HFFc6 (cell line): ENCODE measurements at regions not wholly inside any gene's neighbourhood (a gene's known extent, or its start where the extent isn't known, plus 50 kb on each side); places are given as distances from the start of the nearest gene placed in this dataset.

Experiments
- DNase-seq: peaks from one replicate; pipeline ENCODE4 v3.0.0-alpha.2; 2018
- H3K27ac Mint-ChIP-seq: 2 replicates; pipeline ENCODE4 v1.8.0; 2020; ENCODE audit warnings: mild to moderate bottlenecking, mixed read lengths
- H3K27me3 Mint-ChIP-seq: 2 replicates; pipeline ENCODE4 v1.8.0; 2021; ENCODE audit warnings: mild to moderate bottlenecking, moderate library complexity, mixed read lengths; ENCODE audit not compliant: insufficient read depth
- H3K36me3 Mint-ChIP-seq: 2 replicates; pipeline ENCODE4 v1.8.0; 2021; ENCODE audit warnings: low read depth, mixed read lengths
- H3K4me1 Mint-ChIP-seq: 2 replicates; pipeline ENCODE4 v1.8.0; 2020; ENCODE audit warnings: low read depth, mixed read lengths
- H3K4me3 Mint-ChIP-seq: 2 replicates; pipeline ENCODE4 v1.8.0; 2020; ENCODE audit warnings: mild to moderate bottlenecking, moderate library complexity, mixed read lengths
- H3K9me3 Mint-ChIP-seq: 2 replicates; pipeline ENCODE4 v1.8.0; 2020; ENCODE audit warnings: mild to moderate bottlenecking, mixed read lengths
- CTCF ChIP-seq: fragments of 200-600 bp; sonication (generic); IDR thresholded peaks from 2 replicates; pipeline ENCODE4 v1.5.0; 2021; ENCODE audit warnings: antibody characterized with exemption, mild to moderate bottlenecking

GRCh38 chr9:18018661-18019060, 439.8 kb downstream of the SH3GL2 start:
- no peak for TF ChIP-seq CTCF
- H3K27me3 Mint-ChIP-seq, result peaks cover 4% of the 10 kb centered on the region; the same call in 1 of the 2 replicates
- no peaks in the 10 kb centered on the region for H3K36me3 Mint-ChIP-seq
- H3K4me1 Mint-ChIP-seq, result no peaks in the 10 kb centered on the region
- no peaks in the 10 kb centered on the region; the same call in 1 of the 2 replicates for H3K9me3 Mint-ChIP-seq
- H3K4me3 Mint-ChIP-seq, result no peak overlapping the region
- DNase-seq, result no peak
- H3K27ac Mint-ChIP-seq, result no peak overlapping the region

GRCh38 chr9:18020121-18020745, 441.4 kb downstream of the SH3GL2 start:
- no peak overlapping the region for H3K4me3 Mint-ChIP-seq
- no peaks in the 10 kb centered on the region; the same call in 1 of the 2 replicates for H3K9me3 Mint-ChIP-seq
- TF ChIP-seq CTCF, result no peak
- no peak overlapping the region for H3K27ac Mint-ChIP-seq
- no peak for DNase-seq
- H3K4me1 Mint-ChIP-seq, result no peaks in the 10 kb centered on the region
- H3K27me3 Mint-ChIP-seq, result peaks cover 4% of the 10 kb centered on the region; the same call in 1 of the 2 replicates
- H3K36me3 Mint-ChIP-seq, result no peaks in the 10 kb centered on the region

GRCh38 chr9:18022642-18023041, 443.8 kb downstream of the SH3GL2 start:
- Mint-ChIP-seq H3K27ac (no peak overlapping the region), H3K36me3 (no peaks in the 10 kb centered on the region), H3K27me3 (peaks cover 4% of the 10 kb centered on the region; the same call in 1 of the 2 replicates), H3K4me3 (no peak overlapping the region), H3K9me3 (no peaks in the 10 kb centered on the region; the same call in 1 of the 2 replicates), H3K4me1 (no peaks in the 10 kb centered on the region)
- TF ChIP-seq CTCF, result no peak
- DNase-seq, result no peak

GRCh38 chr9:18023332-18023731, 444.5 kb downstream of the SH3GL2 start:
- no peak for TF ChIP-seq CTCF
- peaks cover 4% of the 10 kb centered on the region; the same call in 1 of the 2 replicates for H3K27me3 Mint-ChIP-seq
- no peaks in the 10 kb centered on the region for H3K4me1 Mint-ChIP-seq
- no peak for DNase-seq
- H3K9me3 Mint-ChIP-seq, result no peaks in the 10 kb centered on the region; the same call in 1 of the 2 replicates
- no peaks in the 10 kb centered on the region for H3K36me3 Mint-ChIP-seq
- no peak overlapping the region for H3K27ac Mint-ChIP-seq
- H3K4me3 Mint-ChIP-seq, result no peak overlapping the region

- DNase-seq, result no peak
- no peak for TF ChIP-seq CTCF
- H3K4me3 Mint-ChIP-seq, result no peak overlapping the region
- no peaks in the 10 kb centered on the region for H3K4me1 Mint-ChIP-seq
- H3K27me3 Mint-ChIP-seq, result no peaks in the 10 kb centered on the region
- H3K27ac Mint-ChIP-seq, result no peak overlapping the region
- H3K36me3 Mint-ChIP-seq, result no peaks in the 10 kb centered on the region
- no peaks in the 10 kb centered on the region; the same call in 1 of the 2 replicates for H3K9me3 Mint-ChIP-seq
Measured at GRCh38 chr9:18032636-18033035, 441.3 kb upstream of the ADAMTSL1 start.
